ENCODE measurements at regions not wholly inside any gene's neighbourhood (a gene's known extent, or its start where the extent isn't known, plus 50 kb on each side); places are given as distances from the start of the nearest gene placed in this dataset.

- Mint-ChIP-seq H3K4me1 (peaks cover 49% of the 10 kb centered on the region), H3K4me3 (no peak overlapping the region), H3K36me3 (ENCODE audit: low read depth) (peaks cover 28% of the 10 kb centered on the region), H3K27me3 (ENCODE audit: low read depth, poor library complexity) (no peaks in the 10 kb centered on the region), H3K27ac (peak overlapping the region; percentile 10), H3K9me3 (peaks cover 29% of the 10 kb centered on the region)
- TF ChIP-seq CTCF (IDR thresholded peaks at IDR 0.05), result no peak
- no peak for DNase-seq
Measured at GRCh38 chr16:51747329-51747728, 596.3 kb upstream of the SALL1 start.

- TF ChIP-seq CTCF (IDR thresholded peaks at IDR 0.05), result no peak
- Mint-ChIP-seq H3K4me3 (peak overlapping the region; percentile 60), H3K27me3 (ENCODE audit: low read depth, poor library complexity) (no peaks in the 10 kb centered on the region), H3K36me3 (ENCODE audit: low read depth) (no peaks in the 10 kb centered on the region), H3K9me3 (no peaks in the 10 kb centered on the region), H3K4me1 (peaks cover 67% of the 10 kb centered on the region), H3K27ac (peak overlapping the region; percentile 98)
- DNase-seq, result no peak
Measured at GRCh38 chr16:51734220-51734619, 583.1 kb upstream of the SALL1 start.

- Mint-ChIP-seq H3K9me3 (peaks cover 5% of the 10 kb centered on the region), H3K36me3 (ENCODE audit: low read depth) (peaks cover 6% of the 10 kb centered on the region), H3K4me1 (peaks cover 69% of the 10 kb centered on the region), H3K27ac (peak overlapping the region; percentile 89), H3K4me3 (peak overlapping the region; percentile 21), H3K27me3 (ENCODE audit: low read depth, poor library complexity) (no peaks in the 10 kb centered on the region)
- DNase-seq, result no peak
- no peak for TF ChIP-seq CTCF (IDR thresholded peaks at IDR 0.05)
Measured at GRCh38 chr16:51733181-51733580, 582.1 kb upstream of the SALL1 start.

GRCh38 chr16:51731160-51731559 lies 580.1 kb upstream of the SALL1 start:
- TF ChIP-seq CTCF (IDR thresholded peaks at IDR 0.05), result no peak
- H3K4me3 Mint-ChIP-seq, result peak overlapping the region; percentile 35
- peak overlapping the region; percentile 97 for H3K27ac Mint-ChIP-seq
- no peaks in the 10 kb centered on the region for H3K27me3 Mint-ChIP-seq (ENCODE audit: low read depth, poor library complexity)
- H3K4me1 Mint-ChIP-seq, result peaks cover 69% of the 10 kb centered on the region
- peaks cover 26% of the 10 kb centered on the region for H3K36me3 Mint-ChIP-seq (ENCODE audit: low read depth)
- DNase-seq, result no peak
- H3K9me3 Mint-ChIP-seq, result peaks cover 25% of the 10 kb centered on the region

GRCh38 chr16:51723036-51723724 lies 572.1 kb upstream of the SALL1 start:
- H3K4me3 Mint-ChIP-seq, result peak overlapping the region; percentile 72
- peaks cover 59% of the 10 kb centered on the region for H3K4me1 Mint-ChIP-seq
- H3K27ac Mint-ChIP-seq, result peak overlapping the region; percentile 100
- H3K9me3 Mint-ChIP-seq, result peaks cover 47% of the 10 kb centered on the region
- no peak for TF ChIP-seq CTCF (IDR thresholded peaks at IDR 0.05)
- peaks cover 3% of the 10 kb centered on the region for H3K27me3 Mint-ChIP-seq (ENCODE audit: low read depth, poor library complexity)
- peaks cover 45% of the 10 kb centered on the region for H3K36me3 Mint-ChIP-seq (ENCODE audit: low read depth)
- no peak for DNase-seq

GRCh38 chr16:51722467-51722866 lies 571.4 kb upstream of the SALL1 start:
- H3K9me3 Mint-ChIP-seq, result peaks cover 39% of the 10 kb centered on the region

More at GRCh38 chr16:51722467-51722866, 571.4 kb upstream of the SALL1 start:
- Mint-ChIP-seq H3K4me1 (peaks cover 63% of the 10 kb centered on the region), H3K27me3 (ENCODE audit: low read depth, poor library complexity) (peaks cover 3% of the 10 kb centered on the region), H3K36me3 (ENCODE audit: low read depth) (peaks cover 38% of the 10 kb centered on the region), H3K4me3 (peak overlapping the region; percentile 72), H3K27ac (peak overlapping the region; percentile 100)
- TF ChIP-seq CTCF (IDR thresholded peaks at IDR 0.05), result no peak
- DNase-seq, result no peak
